GM12875 (cell line): ENCODE measurements at regions not wholly inside any gene's neighbourhood (a gene's known extent, or its start where the extent isn't known, plus 50 kb on each side); places are given as distances from the start of the nearest gene placed in this dataset.

ENCODE experiments used
- H3K4me3 ChIP-seq: one replicate; pipeline ENCODE4 v1.5.1; 2011; ENCODE audit warnings: low read depth, low read length, control low read depth
- TF ChIP-seq, protein P1 (sequence below): IDR thresholded peaks from 2 replicates; pipeline ENCODE4 v1.5.1; 2011; ENCODE audit warnings: low read depth, mild to moderate bottlenecking, control low read depth, inconsistent platforms, low read length, moderate library complexity, borderline replicate concordance; ENCODE audit not compliant: insufficient read depth

DNA sequence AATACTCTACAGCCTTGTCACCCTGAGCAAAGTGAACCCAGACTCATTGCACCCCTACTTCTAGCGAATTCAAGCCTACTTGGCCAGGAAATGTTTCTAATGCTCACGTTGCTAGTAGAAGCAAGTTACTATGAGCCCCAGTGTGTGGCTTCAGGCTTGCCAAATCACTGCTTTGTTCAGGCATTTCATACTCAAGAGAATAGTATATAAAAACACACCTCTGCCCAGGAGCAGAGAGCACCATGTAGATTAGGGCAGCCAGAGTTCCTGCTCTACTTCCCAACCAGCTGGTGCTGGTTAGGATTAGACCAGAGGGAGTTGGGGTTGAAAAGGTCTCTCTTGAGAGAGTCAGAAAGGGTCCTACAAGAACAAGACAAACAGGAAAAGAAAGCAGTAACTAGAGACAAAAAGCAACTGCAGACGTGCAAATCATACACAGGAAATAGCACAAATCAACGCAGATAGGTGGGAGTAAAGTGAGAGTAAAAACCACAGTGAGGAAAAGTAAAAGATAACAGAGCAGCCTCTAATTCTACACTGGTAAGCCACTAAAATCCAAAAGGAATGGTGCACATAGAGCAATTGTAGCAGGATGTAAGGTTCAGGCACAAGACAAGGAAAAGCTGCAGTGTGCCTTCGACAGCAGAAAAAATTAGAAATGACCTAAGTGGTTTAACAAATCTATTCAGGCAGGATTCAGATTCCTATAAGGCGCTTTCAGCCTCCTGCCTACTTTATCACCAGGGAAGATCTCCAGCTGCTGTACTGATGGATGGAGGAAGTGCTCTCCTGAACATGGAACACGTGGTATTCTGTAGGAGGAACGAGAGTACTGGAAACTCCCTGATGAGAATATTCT lies 49.6 kb upstream of the KIF2A start:
- no peak overlapping the region for H3K4me3 ChIP-seq
- TF ChIP-seq, protein P1, sequence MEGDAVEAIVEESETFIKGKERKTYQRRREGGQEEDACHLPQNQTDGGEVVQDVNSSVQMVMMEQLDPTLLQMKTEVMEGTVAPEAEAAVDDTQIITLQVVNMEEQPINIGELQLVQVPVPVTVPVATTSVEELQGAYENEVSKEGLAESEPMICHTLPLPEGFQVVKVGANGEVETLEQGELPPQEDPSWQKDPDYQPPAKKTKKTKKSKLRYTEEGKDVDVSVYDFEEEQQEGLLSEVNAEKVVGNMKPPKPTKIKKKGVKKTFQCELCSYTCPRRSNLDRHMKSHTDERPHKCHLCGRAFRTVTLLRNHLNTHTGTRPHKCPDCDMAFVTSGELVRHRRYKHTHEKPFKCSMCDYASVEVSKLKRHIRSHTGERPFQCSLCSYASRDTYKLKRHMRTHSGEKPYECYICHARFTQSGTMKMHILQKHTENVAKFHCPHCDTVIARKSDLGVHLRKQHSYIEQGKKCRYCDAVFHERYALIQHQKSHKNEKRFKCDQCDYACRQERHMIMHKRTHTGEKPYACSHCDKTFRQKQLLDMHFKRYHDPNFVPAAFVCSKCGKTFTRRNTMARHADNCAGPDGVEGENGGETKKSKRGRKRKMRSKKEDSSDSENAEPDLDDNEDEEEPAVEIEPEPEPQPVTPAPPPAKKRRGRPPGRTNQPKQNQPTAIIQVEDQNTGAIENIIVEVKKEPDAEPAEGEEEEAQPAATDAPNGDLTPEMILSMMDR = no peak
